ENCODE measurements at regions not wholly inside any gene's neighbourhood (a gene's known extent, or its start where the extent isn't known, plus 50 kb on each side); places are given as distances from the start of the nearest gene placed in this dataset.

DNA sequence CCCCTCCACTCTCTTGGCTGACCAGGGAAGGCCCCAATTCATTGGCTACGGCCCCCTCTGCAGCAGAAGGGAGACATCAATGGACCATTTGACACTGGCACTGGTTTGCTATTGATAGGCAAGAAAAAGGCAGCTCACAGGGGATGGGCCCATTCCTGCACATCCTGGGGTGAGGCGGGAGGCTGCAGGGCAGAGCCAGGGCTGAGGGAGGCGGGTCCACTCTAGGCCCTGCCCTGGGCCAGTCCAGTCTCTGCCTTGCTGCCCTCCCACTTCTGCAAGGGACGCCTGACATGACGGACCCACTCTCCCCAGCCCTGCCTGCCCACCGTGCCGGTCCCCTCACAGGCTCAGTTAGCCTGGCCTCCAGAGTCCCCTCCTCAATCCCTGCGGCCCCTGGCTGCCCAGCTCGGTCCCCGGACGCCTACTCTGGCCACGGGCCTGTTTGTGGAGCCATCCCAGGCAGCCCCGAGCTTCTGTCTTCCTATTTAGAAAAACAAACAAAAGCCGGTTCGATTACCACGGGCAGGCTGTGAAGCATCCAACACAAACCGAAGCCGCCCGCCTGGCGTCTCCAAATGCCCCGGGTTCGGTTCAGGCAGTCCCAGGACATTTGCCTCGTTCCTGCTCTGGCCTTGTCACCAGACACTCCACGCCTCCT, 160.7 kb downstream of the IRX5 start:
- H3K27ac ChIP-seq: no peak overlapping the region
- no peak overlapping the region for H3K9ac ChIP-seq (ENCODE audit: insufficient read length)
- no peak for TF ChIP-seq EZH2 (IDR thresholded peaks at IDR 0.05)
- TF ChIP-seq POLR2AphosphoS5 (IDR thresholded peaks at IDR 0.05; ENCODE audit: borderline replicate concordance, low read depth, low read length): no peak
- TF ChIP-seq FOXP2 (optimal IDR thresholded peaks at IDR 0.05; ENCODE audit: control extremely low read depth, extremely low read length, insufficient read depth): no peak

GRCh38 chr16:55091871-55092230, 161.2 kb downstream of the IRX5 start:
- TF ChIP-seq EZH2 (IDR thresholded peaks at IDR 0.05) (no peak), POLR2AphosphoS5 (IDR thresholded peaks at IDR 0.05; ENCODE audit: borderline replicate concordance, low read depth, low read length) (no peak), FOXP2 (optimal IDR thresholded peaks at IDR 0.05; ENCODE audit: control extremely low read depth, extremely low read length, insufficient read depth) (no peak)
- no peaks in the 10 kb centered on the region for H3K9me3 ChIP-seq (ENCODE audit: low read depth, low read length)
- H3K36me3 ChIP-seq (ENCODE audit: insufficient read depth, low read length): no peaks in the 10 kb centered on the region
- DNase-seq (ENCODE audit: low read depth, low spot score): no peak
- no peak overlapping the region for H3K27ac ChIP-seq
- H3K9ac ChIP-seq (ENCODE audit: insufficient read length): no peak overlapping the region
- H3K4me3 ChIP-seq: no peak overlapping the region

More for the DNA sequence above, 160.7 kb downstream of the IRX5 start:
- Histone ChIP-seq H3K4me3 (no peak overlapping the region), H3K36me3 (ENCODE audit: insufficient read depth, low read length) (no peaks in the 10 kb centered on the region), H3K9me3 (ENCODE audit: low read depth, low read length) (no peaks in the 10 kb centered on the region)
- no peak for DNase-seq (ENCODE audit: low read depth, low spot score)

GRCh38 chr16:55100100-55100499, 169.4 kb downstream of the IRX5 start:
- H3K9me3 ChIP-seq (ENCODE audit: low read depth, low read length): no peaks in the 10 kb centered on the region
- no peaks in the 10 kb centered on the region for H3K36me3 ChIP-seq (ENCODE audit: insufficient read depth, low read length)
- H3K27ac ChIP-seq: no peak overlapping the region
- no peak for TF ChIP-seq POLR2AphosphoS5 (IDR thresholded peaks at IDR 0.05; ENCODE audit: borderline replicate concordance, low read depth, low read length)
- no peak for TF ChIP-seq EZH2 (IDR thresholded peaks at IDR 0.05)
- no peak for TF ChIP-seq FOXP2 (optimal IDR thresholded peaks at IDR 0.05; ENCODE audit: control extremely low read depth, extremely low read length, insufficient read depth)
- DNase-seq (ENCODE audit: low read depth, low spot score): no peak
- H3K4me3 ChIP-seq: no peak overlapping the region
- H3K9ac ChIP-seq (ENCODE audit: insufficient read length): no peak overlapping the region

GRCh38 chr16:55101026-55101425, 170.4 kb downstream of the IRX5 start:
- Histone ChIP-seq H3K4me3 (no peak overlapping the region), H3K9ac (ENCODE audit: insufficient read length) (no peak overlapping the region), H3K27ac (no peak overlapping the region), H3K36me3 (ENCODE audit: insufficient read depth, low read length) (no peaks in the 10 kb centered on the region), H3K9me3 (ENCODE audit: low read depth, low read length) (no peaks in the 10 kb centered on the region)
- no peak for DNase-seq (ENCODE audit: low read depth, low spot score)
- TF ChIP-seq EZH2 (IDR thresholded peaks at IDR 0.05): no peak

- no peaks in the 10 kb centered on the region for H3K36me3 ChIP-seq (ENCODE audit: insufficient read depth, low read length)
- no peak overlapping the region for H3K27ac ChIP-seq
- TF ChIP-seq FOXP2 (optimal IDR thresholded peaks at IDR 0.05; ENCODE audit: control extremely low read depth, extremely low read length, insufficient read depth) (no peak), EZH2 (IDR thresholded peaks at IDR 0.05) (no peak), POLR2AphosphoS5 (IDR thresholded peaks at IDR 0.05; ENCODE audit: borderline replicate concordance, low read depth, low read length) (no peak)
- no peak overlapping the region for H3K9ac ChIP-seq (ENCODE audit: insufficient read length)
- no peak for DNase-seq (ENCODE audit: low read depth, low spot score)
- H3K9me3 ChIP-seq (ENCODE audit: low read depth, low read length): no peaks in the 10 kb centered on the region
- no peak overlapping the region for H3K4me3 ChIP-seq
Observed at GRCh38 chr16:55102077-55102476, 171.4 kb downstream of the IRX5 start.

- H3K9me3 ChIP-seq (ENCODE audit: low read depth, low read length): no peaks in the 10 kb centered on the region
- no peak overlapping the region for H3K27ac ChIP-seq
- no peak overlapping the region for H3K4me3 ChIP-seq
- no peak for DNase-seq (ENCODE audit: low read depth, low spot score)
- H3K36me3 ChIP-seq (ENCODE audit: insufficient read depth, low read length): no peaks in the 10 kb centered on the region
- TF ChIP-seq EZH2 (IDR thresholded peaks at IDR 0.05) (no peak), POLR2AphosphoS5 (IDR thresholded peaks at IDR 0.05; ENCODE audit: borderline replicate concordance, low read depth, low read length) (no peak), FOXP2 (optimal IDR thresholded peaks at IDR 0.05; ENCODE audit: control extremely low read depth, extremely low read length, insufficient read depth) (no peak)
- no peak overlapping the region for H3K9ac ChIP-seq (ENCODE audit: insufficient read length)
Observed at GRCh38 chr16:55102531-55102930, 171.9 kb downstream of the IRX5 start.

- H3K9ac ChIP-seq (ENCODE audit: insufficient read length): no peak overlapping the region
- DNase-seq (ENCODE audit: low read depth, low spot score): no peak
- H3K9me3 ChIP-seq (ENCODE audit: low read depth, low read length): no peaks in the 10 kb centered on the region
- TF ChIP-seq FOXP2 (optimal IDR thresholded peaks at IDR 0.05; ENCODE audit: control extremely low read depth, extremely low read length, insufficient read depth) (no peak), EZH2 (IDR thresholded peaks at IDR 0.05) (no peak), POLR2AphosphoS5 (IDR thresholded peaks at IDR 0.05; ENCODE audit: borderline replicate concordance, low read depth, low read length) (no peak)
- H3K4me3 ChIP-seq: no peak overlapping the region
- H3K36me3 ChIP-seq (ENCODE audit: insufficient read depth, low read length): no peaks in the 10 kb centered on the region
- no peak overlapping the region for H3K27ac ChIP-seq
Observed at GRCh38 chr16:55107851-55108250, 177.2 kb downstream of the IRX5 start.

DNA sequence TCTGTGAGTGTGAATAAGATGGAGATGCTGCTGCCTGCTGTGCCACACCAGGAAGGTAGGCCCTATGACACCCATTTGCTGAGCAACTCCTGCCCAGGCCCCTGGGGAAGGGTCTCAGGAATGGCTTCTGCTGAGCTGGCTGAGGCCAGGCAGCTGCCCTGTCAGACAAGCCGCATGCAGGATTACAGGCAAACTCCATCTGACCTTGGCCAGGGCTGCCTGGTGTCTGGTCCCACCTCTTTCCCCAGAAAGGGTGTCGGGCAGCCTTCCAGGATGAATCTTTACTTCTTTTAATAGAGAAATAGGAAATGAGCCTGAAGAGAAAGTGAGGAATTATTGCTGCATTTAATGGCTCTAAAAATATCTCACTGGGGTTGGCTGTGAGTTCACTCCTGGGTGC, 182.5 kb downstream of the IRX5 start:
- H3K9me3 ChIP-seq (ENCODE audit: low read depth, low read length): no peaks in the 10 kb centered on the region
- H3K4me3 ChIP-seq: no peak overlapping the region
- H3K9ac ChIP-seq (ENCODE audit: insufficient read length): no peak overlapping the region
- no peak for DNase-seq (ENCODE audit: low read depth, low spot score)
- H3K36me3 ChIP-seq (ENCODE audit: insufficient read depth, low read length): no peaks in the 10 kb centered on the region
- H3K27ac ChIP-seq: no peak overlapping the region
- TF ChIP-seq POLR2AphosphoS5 (IDR thresholded peaks at IDR 0.05; ENCODE audit: borderline replicate concordance, low read depth, low read length): no peak
- no peak for TF ChIP-seq FOXP2 (optimal IDR thresholded peaks at IDR 0.05; ENCODE audit: control extremely low read depth, extremely low read length, insufficient read depth)
- TF ChIP-seq EZH2 (IDR thresholded peaks at IDR 0.05): no peak

DNA sequence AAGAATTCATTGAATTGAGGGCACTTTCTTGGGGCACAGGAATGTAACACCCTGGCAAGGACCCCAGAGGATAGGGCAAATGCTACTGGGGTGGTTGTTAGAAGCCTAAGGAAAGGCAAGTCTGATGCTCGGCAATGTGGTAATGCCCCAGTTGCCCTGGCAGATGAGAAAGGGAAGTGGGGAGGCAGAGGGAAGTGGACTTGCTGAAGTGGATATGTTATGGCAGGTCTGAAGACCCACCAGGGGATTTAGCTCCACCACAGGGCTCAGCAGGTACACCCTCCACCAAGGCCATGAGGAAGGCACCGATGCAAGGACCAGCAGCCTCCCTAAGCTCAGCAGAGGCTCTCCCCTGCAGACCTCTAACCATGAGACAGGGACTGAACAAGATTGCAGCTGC, 184.8 kb downstream of the IRX5 start:
- H3K9me3 ChIP-seq (ENCODE audit: low read depth, low read length): no peaks in the 10 kb centered on the region
- no peak overlapping the region for H3K27ac ChIP-seq
- no peak for DNase-seq (ENCODE audit: low read depth, low spot score)
- TF ChIP-seq FOXP2 (optimal IDR thresholded peaks at IDR 0.05; ENCODE audit: control extremely low read depth, extremely low read length, insufficient read depth) (no peak), EZH2 (IDR thresholded peaks at IDR 0.05) (no peak), POLR2AphosphoS5 (IDR thresholded peaks at IDR 0.05; ENCODE audit: borderline replicate concordance, low read depth, low read length) (no peak)
- H3K4me3 ChIP-seq: no peak overlapping the region
- no peaks in the 10 kb centered on the region for H3K36me3 ChIP-seq (ENCODE audit: insufficient read depth, low read length)
- no peak overlapping the region for H3K9ac ChIP-seq (ENCODE audit: insufficient read length)
